ENCODE measurements at regions not wholly inside any gene's neighbourhood (a gene's known extent, or its start where the extent isn't known, plus 50 kb on each side); places are given as distances from the start of the nearest gene placed in this dataset.

DNA sequence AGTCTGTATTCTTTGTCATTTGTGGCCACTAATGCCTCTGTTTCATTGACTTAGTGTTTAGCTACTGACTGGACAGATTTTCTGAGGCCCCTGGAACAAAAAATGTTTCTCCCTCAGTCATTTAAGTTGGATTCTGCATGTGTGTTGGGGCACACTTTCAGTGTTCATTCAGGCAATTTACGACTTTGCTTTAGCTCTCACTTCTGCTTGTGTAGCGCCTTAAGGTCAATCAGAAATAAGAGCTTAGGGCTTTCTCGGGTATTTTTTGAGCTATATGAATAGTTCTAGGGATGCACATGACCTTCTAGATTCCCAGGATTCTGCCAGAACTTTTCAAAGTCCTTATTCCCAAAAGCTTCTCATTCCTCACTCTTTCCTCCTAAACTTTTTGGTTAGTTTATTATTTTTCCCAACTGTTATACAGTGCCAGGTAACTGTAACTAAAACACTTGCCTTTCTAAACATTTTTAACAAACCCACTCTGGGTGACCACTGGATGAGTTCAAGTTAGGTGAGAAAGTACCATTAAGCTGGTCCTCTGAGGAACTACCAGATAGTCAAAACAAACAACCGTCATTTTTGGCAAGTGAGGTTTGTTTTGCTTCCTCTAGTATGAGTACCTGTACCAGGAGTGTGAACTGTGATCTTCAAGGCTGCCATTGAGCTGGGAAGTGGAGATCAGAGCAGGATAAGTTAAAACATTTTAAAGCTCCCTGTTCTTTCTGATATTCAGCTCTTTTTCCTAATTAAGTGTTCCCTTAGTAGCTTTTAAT lies 571.3 kb upstream of the TLE4 start:
- no peak for DNase-seq

DNA sequence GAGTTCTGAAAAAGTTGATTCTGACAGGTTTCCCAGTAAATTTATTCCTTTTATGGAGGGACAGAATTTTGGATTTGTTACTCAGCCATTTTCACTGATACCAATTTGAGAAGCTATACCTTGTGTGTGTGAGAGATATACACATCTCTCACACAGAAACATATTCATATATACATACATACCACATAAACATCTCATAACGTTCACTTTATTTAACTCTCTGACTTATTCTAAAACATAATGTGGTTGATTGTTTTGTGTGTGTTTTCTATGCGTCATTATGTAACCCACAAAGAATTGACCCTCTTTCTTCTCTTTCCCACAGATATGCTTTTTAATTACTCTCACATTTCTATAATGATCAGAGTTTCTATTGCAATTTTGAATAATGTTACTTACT lies 570.8 kb upstream of the TLE4 start:
- no peak for DNase-seq

DNA sequence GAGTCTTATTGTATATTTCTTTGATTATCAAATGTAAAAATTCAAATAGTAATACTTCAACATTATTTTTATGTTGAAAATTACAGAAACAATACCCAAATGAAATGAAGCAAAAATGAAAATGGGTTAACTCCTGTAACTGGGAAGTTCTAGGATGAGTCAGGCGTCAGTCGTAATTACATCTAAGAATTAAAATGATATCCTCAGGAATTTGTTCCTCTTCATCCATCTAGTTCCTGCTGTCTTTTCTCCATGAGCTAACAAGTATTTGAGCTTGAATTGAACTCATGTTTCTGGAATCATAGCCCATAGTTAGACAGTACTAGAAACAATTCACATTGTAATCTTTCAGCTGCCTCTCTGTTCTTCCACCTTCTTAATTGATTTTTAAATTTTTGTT lies 568.3 kb upstream of the TLE4 start:
- DNase-seq: no peak

DNA sequence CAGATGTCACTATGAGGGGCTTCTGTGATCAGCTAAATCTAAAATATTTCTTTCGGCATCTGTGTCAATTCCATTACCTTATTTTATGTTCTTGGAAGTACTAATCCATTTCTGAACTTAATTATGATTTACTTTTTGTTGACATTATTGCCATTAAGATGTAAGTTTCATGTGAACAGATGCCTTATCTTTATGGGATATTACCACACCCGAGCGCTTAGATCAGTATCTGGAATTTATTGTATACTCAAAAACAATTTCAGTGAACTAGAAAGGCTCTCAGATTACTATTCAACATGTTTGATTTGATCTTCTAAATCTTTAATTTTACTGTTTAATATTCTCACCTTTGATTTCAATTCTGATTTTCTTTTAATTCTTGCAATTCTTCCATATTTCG lies 567.7 kb upstream of the TLE4 start:
- DNase-seq: no peak

DNA sequence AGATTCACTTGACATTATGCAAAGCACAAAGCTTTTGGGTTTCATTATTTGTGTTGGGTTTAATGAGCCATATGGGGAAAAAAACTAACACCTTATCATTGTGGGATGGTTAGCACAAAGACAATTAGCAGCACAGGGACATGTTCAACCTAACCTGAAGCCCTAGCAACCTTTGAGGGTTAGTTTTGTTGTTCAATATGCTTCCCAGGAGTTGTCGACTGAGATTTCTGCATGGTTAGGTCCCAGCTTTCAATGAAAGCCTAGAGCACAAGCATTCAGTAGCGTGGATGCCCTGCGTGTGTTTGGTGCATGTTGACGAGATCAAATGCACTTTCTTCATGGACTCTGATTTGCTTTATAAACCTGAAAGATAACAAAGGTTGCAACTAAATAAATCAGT lies 565.2 kb upstream of the TLE4 start:
- DNase-seq: no peak

DNA sequence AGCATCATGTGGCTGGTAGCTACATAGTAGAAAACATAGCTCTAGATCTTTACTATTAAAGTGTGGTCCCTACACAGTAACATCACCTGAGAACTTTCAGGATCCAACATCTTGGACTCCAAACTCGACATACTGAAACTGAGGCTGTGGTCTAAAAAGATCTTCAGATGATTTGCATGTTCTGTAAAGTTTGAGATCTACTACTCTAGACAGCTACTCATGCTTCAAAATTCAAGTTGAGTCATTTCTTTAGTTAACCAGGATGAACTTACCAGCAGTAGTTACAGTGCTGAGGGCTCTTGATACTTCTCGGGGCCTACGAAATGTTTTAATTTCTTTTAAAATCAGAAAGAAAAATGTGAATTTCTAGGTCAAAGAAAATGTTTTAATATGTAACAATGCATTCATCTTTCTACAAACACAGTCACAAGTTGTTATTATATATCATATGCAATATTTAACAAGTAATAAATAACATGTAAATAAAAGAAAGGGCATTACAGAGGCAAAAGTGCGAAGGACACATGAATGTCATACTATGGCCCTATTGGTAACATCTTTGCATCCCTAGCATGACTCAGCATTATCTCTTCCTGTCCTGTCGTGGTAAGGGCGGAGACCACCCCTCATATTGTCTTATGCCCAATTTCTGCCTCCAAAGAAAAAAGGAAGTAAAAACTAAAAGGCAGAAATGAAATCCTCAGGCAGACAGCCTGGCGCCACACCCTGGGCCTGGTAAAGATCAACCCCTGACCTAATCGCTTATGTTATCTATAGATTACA lies 563.9 kb upstream of the TLE4 start:
- DNase-seq: no peak

DNA sequence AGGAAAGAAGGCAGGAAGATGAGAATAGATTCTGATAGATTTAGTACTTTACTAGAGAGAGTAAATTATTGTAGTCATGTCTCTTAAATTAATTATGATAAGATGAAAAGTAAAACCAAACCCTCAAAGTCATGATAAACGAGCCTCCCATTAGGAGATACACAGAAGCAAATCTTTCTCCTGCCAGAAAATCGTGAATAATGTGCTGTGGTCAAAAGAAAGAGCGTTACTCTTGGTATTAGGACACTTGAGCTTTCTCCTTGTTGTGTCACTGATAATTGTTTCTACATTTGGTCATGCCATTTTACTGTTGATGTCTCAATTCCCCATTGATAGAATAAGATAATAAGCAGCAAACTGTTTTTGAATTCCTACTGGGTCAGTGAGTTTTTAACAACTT lies 562.8 kb upstream of the TLE4 start:
- no peak for DNase-seq

DNA sequence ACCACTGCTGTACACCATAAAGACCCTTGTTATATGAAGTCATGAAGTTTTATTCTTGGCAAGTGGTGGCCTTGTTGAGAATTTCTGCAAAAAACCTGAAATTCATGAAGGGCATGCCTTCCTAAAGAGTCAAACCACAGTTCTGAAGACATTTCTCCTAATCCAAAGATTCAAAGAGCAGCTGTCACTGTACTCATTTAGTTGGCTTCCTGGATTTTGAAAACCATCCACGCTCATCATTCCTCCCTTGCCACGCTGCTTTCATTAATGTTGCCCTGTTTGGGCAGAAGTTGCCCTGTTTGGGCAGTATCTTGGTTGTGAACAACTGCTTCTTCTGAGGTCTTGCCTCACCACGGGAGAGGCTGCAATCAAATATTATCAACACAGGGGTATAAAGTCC lies 560.3 kb upstream of the TLE4 start:
- DNase-seq: no peak

DNA sequence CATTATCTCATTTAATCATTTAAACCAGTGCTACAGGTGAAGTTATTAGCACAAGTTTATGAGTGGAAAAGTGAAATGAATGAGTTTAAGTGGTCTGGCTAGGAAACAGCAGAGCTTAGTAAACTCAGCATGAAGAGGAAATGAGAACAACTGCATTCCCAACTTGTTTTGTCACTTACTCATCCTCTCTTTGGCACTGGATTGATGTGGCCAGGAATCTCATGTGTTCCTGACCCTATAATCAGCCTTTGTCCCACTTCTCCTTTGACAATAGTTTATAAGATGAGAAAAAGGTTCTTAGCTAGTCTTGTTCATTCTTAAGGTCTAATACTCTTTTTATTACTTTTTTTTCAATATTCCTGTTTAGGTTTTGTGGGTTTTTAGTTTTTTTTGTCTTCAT lies 559.2 kb upstream of the TLE4 start:
- DNase-seq: no peak

DNA sequence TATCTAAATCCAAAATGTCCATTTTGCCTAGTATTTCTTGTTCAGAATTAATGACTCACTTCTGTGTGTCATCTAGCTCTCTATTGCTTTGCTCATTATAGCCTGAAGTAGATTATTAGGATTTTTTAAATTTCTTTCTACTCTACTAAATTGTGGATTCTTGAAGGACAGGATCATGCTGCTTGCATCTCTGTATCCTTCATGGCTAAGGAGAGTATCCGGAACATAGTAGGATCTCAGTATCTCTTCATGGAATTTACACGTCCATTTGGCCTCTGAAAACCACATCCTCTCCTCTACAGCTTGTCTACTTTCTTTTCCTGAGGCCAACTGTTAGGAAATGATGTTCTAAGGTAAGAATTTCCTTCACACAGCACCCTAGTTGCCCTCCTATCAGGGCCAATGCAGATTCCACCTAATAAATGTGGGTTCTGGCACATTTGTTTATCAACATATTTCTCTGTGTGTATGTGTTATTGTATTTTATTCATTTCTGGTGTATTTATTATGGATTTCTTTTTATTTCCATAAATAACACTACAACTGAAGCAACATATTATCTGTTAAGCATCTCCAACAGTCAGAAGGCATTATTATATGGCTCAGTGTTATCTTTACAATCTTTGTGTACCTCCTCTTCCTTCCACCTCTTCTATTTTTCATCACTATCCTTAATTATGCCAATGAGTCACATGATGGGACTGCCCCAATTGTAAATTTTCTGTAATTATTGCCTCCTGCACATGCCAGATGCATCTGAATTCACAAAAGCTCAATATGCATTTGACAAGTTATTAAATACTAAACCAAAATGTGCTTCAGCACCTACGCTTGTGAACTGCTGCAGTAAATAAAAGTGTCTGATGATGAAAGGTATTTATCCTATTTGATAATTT lies 557.8 kb upstream of the TLE4 start:
- DNase-seq: no peak

DNA sequence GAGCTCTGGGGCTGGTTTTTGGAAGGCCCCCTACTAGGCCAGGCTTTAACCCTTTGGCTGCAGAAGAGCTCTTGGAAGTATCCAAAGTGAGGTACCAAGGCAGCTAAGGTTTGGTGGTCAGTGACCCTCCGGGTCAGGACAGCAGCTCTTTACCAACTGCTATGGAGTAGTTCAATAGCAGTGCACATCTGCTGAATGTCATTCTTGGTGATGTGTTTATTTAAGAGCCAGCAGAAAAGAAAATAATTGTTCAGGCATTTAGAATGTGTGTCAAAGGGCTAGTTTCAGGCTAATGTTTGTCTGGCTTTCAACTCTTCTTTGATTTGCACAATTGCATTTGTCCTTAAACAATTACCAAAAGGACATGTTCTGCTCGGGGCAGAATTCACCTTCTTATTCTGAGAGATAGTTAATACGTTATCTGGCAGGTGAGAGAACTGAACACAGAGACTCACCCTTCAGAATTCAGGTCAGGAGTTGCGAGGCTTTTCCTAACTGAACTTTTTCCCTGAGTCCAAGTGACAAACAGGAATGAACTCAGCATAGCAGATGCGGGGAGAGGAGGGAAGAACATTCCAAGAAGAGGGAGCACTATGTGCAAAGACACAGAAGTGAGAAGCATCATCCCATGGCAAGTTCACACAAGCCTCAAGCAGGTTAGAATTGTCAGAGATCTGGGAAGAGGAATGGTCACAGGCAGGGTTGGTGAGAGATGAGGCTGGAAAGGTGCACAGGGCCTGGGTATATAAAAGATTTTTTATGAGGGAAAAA lies 556.7 kb upstream of the TLE4 start:
- no peak for DNase-seq

DNA sequence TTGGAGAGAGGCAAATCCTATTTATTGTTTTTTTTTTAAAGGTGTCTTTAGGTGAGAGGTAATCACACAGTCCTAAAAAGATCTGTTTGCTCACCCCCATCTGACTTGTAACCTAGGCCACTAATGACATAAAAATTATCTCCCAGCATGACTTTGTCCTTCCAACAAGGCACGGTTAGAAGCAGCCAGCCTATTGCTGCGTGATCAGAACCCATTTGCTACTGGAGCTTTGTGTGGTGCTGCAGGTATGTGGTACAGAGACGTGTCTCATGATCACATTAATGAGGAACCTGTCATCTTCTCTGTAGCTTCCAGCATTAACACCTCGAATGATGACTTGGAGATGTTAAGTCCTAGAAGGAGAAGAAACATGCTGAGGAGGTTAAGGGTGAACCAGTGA lies 555.8 kb upstream of the TLE4 start:
- DNase-seq: no peak

DNA sequence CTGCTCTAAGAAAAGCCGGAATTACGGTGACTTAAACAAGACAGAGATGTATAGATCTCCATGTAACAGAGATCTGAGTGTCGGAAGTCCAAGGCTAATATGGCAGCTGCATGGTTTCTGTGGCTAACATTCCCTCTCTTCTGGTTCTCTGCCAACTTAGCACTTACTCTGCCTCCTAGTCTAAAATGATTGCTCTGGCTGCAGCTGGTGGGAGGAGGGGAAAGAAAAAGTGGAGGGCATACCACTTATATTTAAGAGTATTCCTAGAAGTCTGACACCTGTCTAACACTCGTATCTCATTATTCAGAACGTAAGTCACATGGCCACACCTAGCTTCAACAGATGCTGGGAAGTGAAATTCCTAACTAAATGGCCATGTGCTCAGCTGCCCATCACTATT lies 551.5 kb upstream of the TLE4 start:
- no peak for DNase-seq

DNA sequence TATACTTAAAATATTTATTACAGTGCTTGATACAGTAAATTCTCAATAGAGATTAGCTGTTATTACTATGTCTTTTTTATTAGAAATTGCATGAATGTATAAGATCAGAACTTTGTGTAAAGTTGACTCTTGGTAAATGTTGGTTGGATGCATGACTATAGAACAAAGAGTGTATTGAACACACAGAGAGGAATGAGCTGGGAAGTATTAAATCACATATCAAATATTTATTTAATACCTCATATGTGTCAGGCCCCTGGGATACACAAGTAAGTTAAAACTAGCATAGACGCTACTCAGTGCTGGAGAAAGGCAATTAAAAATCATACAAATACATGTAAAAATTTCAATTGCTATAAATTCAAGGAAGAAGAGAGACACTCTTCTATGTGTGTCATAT lies 550.7 kb upstream of the TLE4 start:
- DNase-seq: no peak

DNA sequence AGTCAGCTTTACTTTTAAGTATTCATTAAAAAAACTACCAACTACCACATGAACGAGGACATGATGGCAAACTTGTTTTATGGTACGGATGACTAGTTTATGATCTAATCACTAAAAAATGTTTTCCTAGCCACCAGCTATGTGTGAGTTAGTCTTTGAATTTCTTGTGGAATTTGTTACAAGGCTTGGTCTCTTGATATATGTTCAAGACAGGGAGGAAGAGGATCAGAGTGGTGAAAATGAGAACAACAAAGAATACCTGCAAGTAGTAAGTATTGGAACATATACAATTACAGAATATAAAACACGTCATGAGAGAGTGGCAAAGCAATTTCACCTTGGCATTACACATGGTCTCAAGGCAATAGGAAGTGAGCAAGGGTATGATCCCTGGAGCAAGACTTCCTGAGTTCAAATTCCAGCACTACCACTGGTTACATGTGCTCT lies 548.6 kb upstream of the TLE4 start:
- DNase-seq: no peak

DNA sequence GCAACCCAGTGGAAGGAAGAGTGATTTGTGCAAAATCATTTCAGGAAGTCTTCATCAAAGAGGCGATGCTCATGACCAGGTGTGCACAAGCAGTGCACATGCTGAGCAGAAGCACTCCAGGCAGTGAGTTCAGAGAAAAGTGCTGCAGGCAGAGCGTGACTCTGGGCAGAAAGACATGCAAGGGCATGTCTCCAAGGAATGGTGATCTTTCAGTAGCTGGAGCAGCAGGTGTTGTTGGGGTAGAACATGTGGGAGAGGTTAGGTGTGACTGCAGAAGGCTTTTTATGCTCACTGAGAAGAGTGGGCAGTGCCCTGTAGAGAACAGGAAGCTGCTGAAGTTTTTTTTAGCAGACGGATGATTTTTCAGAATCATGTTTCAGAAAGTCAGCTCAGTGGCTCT lies 545.4 kb upstream of the TLE4 start:
- DNase-seq: no peak

DNA sequence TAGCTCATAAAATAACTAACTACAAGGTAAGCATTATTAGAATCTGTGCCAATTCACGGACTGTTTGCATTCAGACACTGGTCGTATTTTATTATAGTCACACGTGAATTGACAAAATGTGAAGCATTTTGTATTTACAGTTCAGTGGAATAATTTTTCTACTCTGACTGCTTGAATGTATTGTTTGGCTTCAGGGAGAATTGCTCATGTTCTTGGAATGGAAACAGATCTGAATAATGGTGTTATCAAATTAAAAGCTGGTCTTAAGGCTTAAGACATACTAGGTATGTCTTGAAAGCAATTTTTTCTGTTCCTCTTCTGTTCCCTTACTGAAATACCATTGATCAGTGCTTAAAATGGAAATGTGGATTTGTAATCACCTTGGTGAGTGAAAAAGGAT lies 543.7 kb upstream of the TLE4 start:
- no peak for DNase-seq

DNA sequence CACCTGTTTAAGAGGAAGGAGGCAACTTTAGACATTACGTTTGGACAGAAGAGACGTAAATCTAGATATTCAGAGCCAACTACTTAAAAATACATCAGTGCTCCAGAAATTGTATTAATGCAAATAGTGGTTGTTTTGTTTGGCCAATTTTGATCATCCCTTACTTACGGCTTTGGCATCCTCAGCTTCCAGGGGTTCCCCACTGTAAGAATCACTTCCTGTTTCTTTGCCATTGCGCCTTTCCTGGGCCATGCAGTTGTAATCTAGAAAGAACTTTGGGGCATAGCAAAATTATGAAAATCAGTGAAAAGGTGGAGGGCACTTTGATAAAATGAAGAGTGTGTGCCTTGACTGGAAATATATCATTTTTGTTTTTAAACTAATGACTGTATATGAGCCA lies 537.2 kb upstream of the TLE4 start:
- DNase-seq: no peak

DNA sequence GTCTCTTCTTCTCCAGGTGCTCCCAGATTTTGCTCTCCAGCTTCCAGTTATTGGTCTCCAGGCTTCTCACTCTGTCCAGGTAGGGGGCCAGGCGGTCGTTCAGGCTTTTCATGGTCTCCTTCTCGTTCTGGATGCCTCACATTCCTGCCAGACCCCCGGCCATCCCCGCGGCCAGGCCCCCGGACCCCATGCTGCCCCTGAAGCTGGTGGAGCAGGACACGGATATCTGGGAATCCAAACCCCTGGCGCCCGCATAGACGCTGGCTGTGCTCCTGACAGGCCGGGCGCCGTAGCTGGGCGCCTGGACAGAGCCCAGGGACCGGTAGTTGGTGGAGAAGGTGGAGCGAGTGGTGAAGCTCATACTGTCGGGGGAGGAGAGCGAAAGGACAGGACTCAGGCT lies 534.4 kb upstream of the TLE4 start:
- no peak for DNase-seq

DNA sequence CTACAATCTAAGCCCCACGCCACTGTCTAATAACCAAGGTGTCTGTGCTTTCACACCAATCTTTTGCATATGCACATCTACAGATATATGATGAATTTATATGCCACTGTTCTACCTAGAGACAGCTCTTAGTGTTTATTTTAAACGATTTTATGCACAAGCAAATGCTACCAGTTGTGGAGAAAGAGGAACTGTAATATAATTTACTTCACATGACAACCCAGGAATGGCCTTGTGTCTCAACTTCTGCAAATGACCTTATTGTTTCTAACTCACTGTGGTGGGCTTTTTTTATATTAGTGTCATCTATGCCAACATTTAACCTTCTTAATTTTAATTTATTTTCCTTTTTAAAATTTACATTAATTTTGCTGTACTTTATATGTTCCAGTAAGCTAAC lies 531.1 kb upstream of the TLE4 start:
- no peak for DNase-seq

DNA sequence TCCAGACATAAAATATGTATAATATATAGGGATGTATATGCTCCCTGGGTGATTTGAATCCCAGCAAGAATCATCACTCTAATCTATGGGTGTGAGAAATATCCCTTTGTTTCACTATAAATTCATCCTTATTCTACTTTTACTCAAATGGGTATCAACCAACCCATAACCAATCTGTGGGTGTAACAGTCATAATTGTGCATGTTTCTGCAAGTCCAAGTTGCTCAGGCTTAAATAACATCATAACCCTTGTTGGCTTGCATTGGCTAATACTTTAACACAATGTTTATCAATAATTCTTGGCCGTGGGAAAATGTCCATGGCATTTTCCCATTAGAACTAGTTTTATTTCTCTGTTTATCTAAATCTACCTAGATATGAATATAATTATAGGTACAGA lies 530.5 kb upstream of the TLE4 start:
- no peak for DNase-seq

DNA sequence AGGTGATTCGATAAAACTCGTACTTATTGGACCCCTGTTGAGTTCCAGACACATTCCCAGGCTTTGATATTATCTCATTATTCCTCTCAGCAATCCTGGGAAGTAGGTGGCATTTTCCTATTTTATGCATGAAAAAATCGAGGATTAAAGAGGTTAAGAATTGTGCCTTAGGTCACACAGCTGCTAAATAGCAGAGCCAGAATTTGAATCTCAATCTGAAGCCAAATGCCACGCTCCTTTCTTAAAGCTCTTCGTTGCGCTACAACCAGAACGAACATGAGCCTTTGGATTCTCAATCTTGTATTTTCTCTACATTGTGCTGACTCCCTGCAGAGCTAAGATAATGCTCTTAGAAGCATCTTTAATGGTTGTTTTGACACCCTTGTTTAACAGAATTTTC lies 527.8 kb upstream of the TLE4 start:
- DNase-seq: no peak

DNA sequence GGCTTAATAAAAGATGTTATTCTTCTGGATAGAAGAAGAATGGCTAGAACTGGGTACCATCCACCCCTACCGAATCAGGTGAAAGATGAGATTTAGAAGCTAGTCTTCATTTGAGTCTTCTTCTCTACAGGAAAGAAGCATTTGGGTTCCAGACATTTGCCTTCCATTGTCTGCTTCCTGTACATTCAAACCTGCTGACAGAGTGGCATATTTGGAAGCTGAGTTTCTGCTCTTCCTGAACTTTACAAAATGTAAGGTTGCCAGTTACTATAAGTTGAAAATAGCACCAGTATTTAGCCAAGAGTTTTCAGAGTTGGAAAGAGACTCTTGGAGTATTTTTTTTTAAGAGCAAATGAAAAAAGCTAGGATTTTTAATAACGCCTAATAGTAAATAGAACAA lies 525.4 kb upstream of the TLE4 start:
- no peak for DNase-seq

Measured in activated CD8-positive, alpha-beta memory T cell treated with anti-CD3 and anti-CD28 coated beads for 24 hours (primary cell).